ENCODE measurements at regions not wholly inside any gene's neighbourhood (a gene's known extent, or its start where the extent isn't known, plus 50 kb on each side); places are given as distances from the start of the nearest gene placed in this dataset.

DNA sequence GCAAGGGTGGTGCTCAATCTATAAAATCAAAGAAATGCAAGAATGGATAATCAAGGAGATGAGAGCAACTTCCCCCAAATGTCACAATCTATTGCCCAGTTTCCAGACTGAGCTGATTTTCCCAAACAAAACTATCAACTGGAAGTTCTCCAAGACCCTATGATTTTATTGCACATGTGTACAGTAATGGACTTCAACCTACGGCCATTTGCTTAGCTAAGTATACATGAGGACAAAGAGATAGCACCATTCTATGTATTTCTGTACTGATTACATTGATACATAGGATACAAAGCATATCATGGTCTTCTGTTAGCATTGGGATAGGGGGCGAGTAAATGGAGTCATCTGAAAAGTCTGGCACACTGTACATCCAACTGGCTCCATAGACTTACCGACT, 407.8 kb downstream of the GABRG1 start:
- Histone ChIP-seq H3K4me3 (ENCODE audit: low read depth in 1 of 3, low read length in 3 of 3) (no peak overlapping the region), H3K27me3 (ENCODE audit: control insufficient read depth in 4 of 4, insufficient read depth in 4 of 4, low read length in 3 of 4) (no peaks in the 10 kb centered on the region), H3K9me3 (ENCODE audit: control insufficient read depth in 4 of 4, low read length in 3 of 4) (no peaks in the 10 kb centered on the region), H3K27ac (ENCODE audit: low read depth in 1 of 2, low read length in 2 of 2) (no peak overlapping the region), H3K4me1 (ENCODE audit: control insufficient read depth in 4 of 4, insufficient read depth in 4 of 4, low read length in 3 of 4) (no peaks in the 10 kb centered on the region), H3K36me3 (ENCODE audit: control insufficient read depth in 4 of 4, insufficient read depth in 3 of 4, low read depth in 1 of 4, low read length in 3 of 4) (no peaks in the 10 kb centered on the region), H3K9ac (ENCODE audit: low read depth in 1 of 2, low read length in 2 of 2) (no peak overlapping the region)
- WGBS: 67% methylated on average over 3 of the region's 3 CpGs
- TF ChIP-seq REST (IDR thresholded peaks at IDR 0.05) (no peak), GABPA (IDR thresholded peaks at IDR 0.05 in 1 of 2, conservative IDR thresholded peaks at IDR 0.05 in 1 of 2) (no peak), FOXA2 (IDR thresholded peaks at IDR 0.05) (no peak), NR2F2 (IDR thresholded peaks at IDR 0.05) (no peak), HNF4A (conservative IDR thresholded peaks at IDR 0.05) (no peak), EGR1 (IDR thresholded peaks at IDR 0.05; ENCODE audit: low read depth in 2 of 2) (no peak), JUND (IDR thresholded peaks at IDR 0.05) (no peak), ZBTB33 (IDR thresholded peaks at IDR 0.05) (no peak), TAF1 (conservative IDR thresholded peaks at IDR 0.05) (no peak), SP1 (IDR thresholded peaks at IDR 0.05) (no peak), ATF3 (IDR thresholded peaks at IDR 0.05) (no peak), HNF4G (IDR thresholded peaks at IDR 0.05) (no peak), YY1 (IDR thresholded peaks at IDR 0.05) (no peak), MAX (IDR thresholded peaks at IDR 0.05) (no peak), RAD21 (IDR thresholded peaks at IDR 0.05) (no peak)
- TF ChIP-seq, protein P1, sequence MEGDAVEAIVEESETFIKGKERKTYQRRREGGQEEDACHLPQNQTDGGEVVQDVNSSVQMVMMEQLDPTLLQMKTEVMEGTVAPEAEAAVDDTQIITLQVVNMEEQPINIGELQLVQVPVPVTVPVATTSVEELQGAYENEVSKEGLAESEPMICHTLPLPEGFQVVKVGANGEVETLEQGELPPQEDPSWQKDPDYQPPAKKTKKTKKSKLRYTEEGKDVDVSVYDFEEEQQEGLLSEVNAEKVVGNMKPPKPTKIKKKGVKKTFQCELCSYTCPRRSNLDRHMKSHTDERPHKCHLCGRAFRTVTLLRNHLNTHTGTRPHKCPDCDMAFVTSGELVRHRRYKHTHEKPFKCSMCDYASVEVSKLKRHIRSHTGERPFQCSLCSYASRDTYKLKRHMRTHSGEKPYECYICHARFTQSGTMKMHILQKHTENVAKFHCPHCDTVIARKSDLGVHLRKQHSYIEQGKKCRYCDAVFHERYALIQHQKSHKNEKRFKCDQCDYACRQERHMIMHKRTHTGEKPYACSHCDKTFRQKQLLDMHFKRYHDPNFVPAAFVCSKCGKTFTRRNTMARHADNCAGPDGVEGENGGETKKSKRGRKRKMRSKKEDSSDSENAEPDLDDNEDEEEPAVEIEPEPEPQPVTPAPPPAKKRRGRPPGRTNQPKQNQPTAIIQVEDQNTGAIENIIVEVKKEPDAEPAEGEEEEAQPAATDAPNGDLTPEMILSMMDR (IDR thresholded peaks at IDR 0.05; ENCODE audit: low read depth, low read length, missing input control): no peak
- no peak for DNase-seq (ENCODE audit: low spot score)

DNA sequence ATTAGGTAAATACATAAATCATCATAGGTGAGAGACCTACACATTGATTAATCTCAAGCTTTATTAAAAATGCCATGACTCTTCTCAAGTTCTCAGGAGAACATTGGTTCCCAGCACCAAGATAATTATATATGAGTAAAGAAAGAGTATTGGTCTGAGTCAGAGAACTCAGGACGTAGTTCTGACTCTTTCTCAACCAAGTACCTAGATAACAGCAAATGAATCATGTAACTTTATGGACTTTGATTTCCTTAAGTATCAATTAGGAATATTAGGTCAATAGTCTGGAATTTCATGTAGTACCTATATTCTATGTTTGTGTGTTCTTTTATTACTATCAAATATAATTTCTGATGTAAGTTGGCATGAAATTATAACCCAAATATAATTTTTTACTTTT, 409.9 kb downstream of the GABRG1 start:
- TF ChIP-seq TAF1 (conservative IDR thresholded peaks at IDR 0.05): no peak
- TF ChIP-seq, protein P1 (IDR thresholded peaks at IDR 0.05; ENCODE audit: low read depth, low read length, missing input control): no peak
- TF ChIP-seq ATF3 (IDR thresholded peaks at IDR 0.05): no peak
- no peak for TF ChIP-seq HNF4G (IDR thresholded peaks at IDR 0.05)
- TF ChIP-seq EGR1 (IDR thresholded peaks at IDR 0.05; ENCODE audit: low read depth in 2 of 2): no peak
- no peak for TF ChIP-seq SP1 (IDR thresholded peaks at IDR 0.05)
- no peak for TF ChIP-seq GABPA (IDR thresholded peaks at IDR 0.05 in 1 of 2, conservative IDR thresholded peaks at IDR 0.05 in 1 of 2)
- 51% methylated on average over 1 of the region's 1 CpG for WGBS
- no peak overlapping the region for H3K9ac ChIP-seq (ENCODE audit: low read depth in 1 of 2, low read length in 2 of 2)
- H3K4me1 ChIP-seq (ENCODE audit: control insufficient read depth in 4 of 4, insufficient read depth in 4 of 4, low read length in 3 of 4): no peaks in the 10 kb centered on the region
- H3K36me3 ChIP-seq (ENCODE audit: control insufficient read depth in 4 of 4, insufficient read depth in 3 of 4, low read depth in 1 of 4, low read length in 3 of 4): no peaks in the 10 kb centered on the region
- H3K9me3 ChIP-seq (ENCODE audit: control insufficient read depth in 4 of 4, low read length in 3 of 4): no peaks in the 10 kb centered on the region
- H3K27ac ChIP-seq (ENCODE audit: low read depth in 1 of 2, low read length in 2 of 2): no peak overlapping the region
- H3K4me3 ChIP-seq (ENCODE audit: low read depth in 1 of 3, low read length in 3 of 3): no peak overlapping the region
- H3K27me3 ChIP-seq (ENCODE audit: control insufficient read depth in 4 of 4, insufficient read depth in 4 of 4, low read length in 3 of 4): no peaks in the 10 kb centered on the region
- no peak for DNase-seq (ENCODE audit: low spot score)

Measured in liver (tissue), 8 donors.